T-helper 2 cell treated with Interferon-gamma antibody and Interleukin-4, amounts not matched to agents 5 μg/mL and 100 μg/mL, for 36 hours (primary cell): ENCODE measurements at regions not wholly inside any gene's neighbourhood (a gene's known extent, or its start where the extent isn't known, plus 50 kb on each side); places are given as distances from the start of the nearest gene placed in this dataset.
"Not testable (repeated sequence)": the region's sequence is repeated elsewhere in the genome, so short reads cannot be mapped to it uniquely, and the experiment has no call there.

Source experiments
- DNase-seq: peaks from one replicate; pipeline ENCODE4 v3.0.0; 2021; ENCODE audit warnings: low spot score
- H3K27ac Mint-ChIP-seq: one replicate; pipeline ENCODE4 v1.8.0; 2021; ENCODE audit warnings: mild to moderate bottlenecking, mixed read lengths
- H3K27me3 Mint-ChIP-seq: one replicate; pipeline ENCODE4 v1.8.0; 2021; ENCODE audit warnings: low read depth, mixed read lengths
- H3K36me3 Mint-ChIP-seq: one replicate; pipeline ENCODE4 v1.8.0; 2021; ENCODE audit warnings: low read depth, mixed read lengths
- H3K4me1 Mint-ChIP-seq: one replicate; pipeline ENCODE4 v1.8.0; 2021; ENCODE audit warnings: low read depth, mixed read lengths
- H3K4me3 Mint-ChIP-seq: one replicate; pipeline ENCODE4 v1.8.0; 2022; ENCODE audit warnings: mild to moderate bottlenecking, moderate library complexity, mixed read lengths
- H3K9me3 Mint-ChIP-seq: one replicate; pipeline ENCODE4 v1.8.0; 2021; ENCODE audit warnings: mixed read lengths

- Mint-ChIP-seq H3K4me1 (no peaks in the 10 kb centered on the region), H3K4me3 (no peak overlapping the region), H3K36me3 (no peaks in the 10 kb centered on the region), H3K27ac (no peak overlapping the region), H3K9me3 (no peaks in the 10 kb centered on the region), H3K27me3 (no peaks in the 10 kb centered on the region)
- DNase-seq: no peak
Observed at GRCh38 chr4:173651651-173652282, 121.7 kb upstream of the HAND2 start.

GRCh38 chr4:173647902-173648301, 117.9 kb upstream of the HAND2 start:
- Mint-ChIP-seq H3K27ac (no peak overlapping the region), H3K4me1 (no peaks in the 10 kb centered on the region), H3K4me3 (no peak overlapping the region), H3K9me3 (no peaks in the 10 kb centered on the region), H3K27me3 (no peaks in the 10 kb centered on the region), H3K36me3 (no peaks in the 10 kb centered on the region)
- DNase-seq: no peak

DNA sequence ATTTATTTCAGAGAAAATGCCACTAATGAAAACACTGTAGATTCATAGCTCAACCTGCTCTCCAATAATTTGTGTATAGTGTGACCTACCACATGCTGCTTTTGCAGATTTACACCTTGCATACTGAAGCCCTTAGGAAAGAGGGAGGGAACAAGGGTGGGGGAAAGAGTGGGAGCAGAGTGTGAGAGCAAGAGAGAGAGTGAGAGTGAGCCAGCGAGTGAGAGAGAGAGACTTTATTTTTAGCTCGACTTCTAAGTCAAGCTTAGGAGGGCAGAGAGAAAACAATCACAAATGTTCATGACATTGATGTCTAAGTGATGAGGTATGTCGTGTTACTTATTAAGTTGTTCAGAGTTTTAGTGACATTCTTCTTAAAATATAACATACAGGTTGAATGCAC, 112.5 kb upstream of the HAND2 start:
- Mint-ChIP-seq H3K27ac (no peak overlapping the region), H3K9me3 (no peaks in the 10 kb centered on the region), H3K27me3 (no peaks in the 10 kb centered on the region), H3K36me3 (no peaks in the 10 kb centered on the region), H3K4me3 (no peak overlapping the region), H3K4me1 (no peaks in the 10 kb centered on the region)
- DNase-seq: no peak

DNA sequence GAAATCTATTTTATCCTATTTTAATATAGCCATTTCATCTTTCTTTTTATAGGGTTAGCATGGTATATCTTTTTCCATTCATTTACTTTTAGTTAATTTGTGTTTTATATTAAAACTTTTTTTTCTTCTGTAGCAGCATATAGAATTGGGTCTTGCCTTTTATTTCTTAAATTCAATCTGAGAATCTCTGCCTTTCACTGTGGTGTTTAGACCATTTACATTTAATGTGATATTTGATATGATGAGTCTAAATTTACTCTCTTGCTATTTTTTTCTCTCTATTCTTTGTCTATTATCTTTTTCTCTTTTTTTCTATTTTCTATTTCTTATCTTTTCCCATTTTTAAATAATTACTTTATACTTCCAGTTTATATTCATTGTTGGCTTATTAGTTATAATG, 105.4 kb upstream of the HAND2 start:
- H3K9me3 Mint-ChIP-seq: peaks cover 15% of the 10 kb centered on the region
- no peaks in the 10 kb centered on the region for H3K4me1 Mint-ChIP-seq
- no peak overlapping the region for H3K4me3 Mint-ChIP-seq
- no peaks in the 10 kb centered on the region for H3K36me3 Mint-ChIP-seq
- no peak for DNase-seq
- no peak overlapping the region for H3K27ac Mint-ChIP-seq
- no peaks in the 10 kb centered on the region for H3K27me3 Mint-ChIP-seq

GRCh38 chr4:173626277-173626676, 96.2 kb upstream of the HAND2 start:
- Mint-ChIP-seq H3K4me1 (no peaks in the 10 kb centered on the region), H3K9me3 (peaks cover 39% of the 10 kb centered on the region), H3K27me3 (no peaks in the 10 kb centered on the region), H3K27ac (no peak overlapping the region), H3K36me3 (no peaks in the 10 kb centered on the region), H3K4me3 (no peak overlapping the region)
- no peak for DNase-seq

- not testable (repeated sequence) for H3K27me3 Mint-ChIP-seq, H3K36me3 Mint-ChIP-seq, H3K4me3 Mint-ChIP-seq, H3K27ac Mint-ChIP-seq, DNase-seq, H3K4me1 Mint-ChIP-seq
- H3K9me3 Mint-ChIP-seq: peaks cover 22% of the 10 kb centered on the region
Observed at GRCh38 chr4:173618648-173619047, 88.6 kb upstream of the HAND2 start.

DNA sequence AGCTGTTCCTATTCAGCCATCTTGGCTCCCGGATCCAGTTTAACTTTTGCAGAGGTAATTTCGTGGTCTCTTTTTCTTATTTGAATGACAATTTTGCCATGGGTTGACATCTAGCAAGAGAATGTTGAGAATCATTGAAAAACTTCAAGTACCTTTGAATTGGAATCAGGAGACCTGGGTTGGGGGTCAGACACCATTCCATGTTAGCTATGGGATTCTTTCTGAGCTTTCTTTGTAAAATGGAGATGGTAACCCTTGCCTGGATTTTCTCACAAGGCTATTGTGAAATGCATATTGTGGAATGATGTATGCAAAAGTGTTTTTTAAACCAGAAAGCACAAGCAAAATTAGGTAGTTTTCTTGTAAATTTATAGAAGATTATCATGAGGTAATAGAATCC, 79.1 kb upstream of the HAND2 start:
- H3K4me3 Mint-ChIP-seq: no peak overlapping the region
- no peak overlapping the region for H3K27ac Mint-ChIP-seq
- H3K27me3 Mint-ChIP-seq: no peaks in the 10 kb centered on the region
- no peak for DNase-seq
- H3K9me3 Mint-ChIP-seq: peaks cover 14% of the 10 kb centered on the region
- no peaks in the 10 kb centered on the region for H3K4me1 Mint-ChIP-seq
- H3K36me3 Mint-ChIP-seq: no peaks in the 10 kb centered on the region

GRCh38 chr4:173608632-173609031, 78.6 kb upstream of the HAND2 start:
- not testable (repeated sequence) for DNase-seq, H3K27ac Mint-ChIP-seq, H3K36me3 Mint-ChIP-seq, H3K27me3 Mint-ChIP-seq, H3K4me1 Mint-ChIP-seq, H3K4me3 Mint-ChIP-seq
- H3K9me3 Mint-ChIP-seq: peaks cover 14% of the 10 kb centered on the region

- H3K4me1 Mint-ChIP-seq: no peaks in the 10 kb centered on the region
- H3K4me3 Mint-ChIP-seq: no peak overlapping the region
- H3K9me3 Mint-ChIP-seq: no peaks in the 10 kb centered on the region
- H3K27ac Mint-ChIP-seq: no peak overlapping the region
- no peaks in the 10 kb centered on the region for H3K36me3 Mint-ChIP-seq
- no peaks in the 10 kb centered on the region for H3K27me3 Mint-ChIP-seq
- no peak for DNase-seq
Observed at GRCh38 chr4:173591760-173592159, 61.7 kb upstream of the HAND2 start.

DNA sequence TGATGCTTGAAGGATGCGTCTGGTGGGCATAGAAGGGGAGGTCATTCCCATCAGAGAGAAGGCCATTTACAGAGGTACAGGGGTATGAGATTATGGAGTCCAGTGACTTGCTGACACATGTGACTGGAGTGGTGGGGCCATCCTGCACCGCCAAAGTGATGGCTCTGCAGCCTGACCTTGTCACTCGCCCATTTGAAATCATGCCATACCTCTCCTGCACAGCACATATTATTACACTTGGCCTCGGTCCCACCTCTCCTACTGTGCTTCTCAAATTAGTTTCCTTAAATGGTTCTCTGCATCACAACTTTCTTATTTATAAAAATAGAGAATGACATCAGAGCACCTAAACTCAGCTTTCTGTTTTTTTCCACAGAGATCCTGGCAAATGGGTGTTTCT, 60.7 kb upstream of the HAND2 start:
- Mint-ChIP-seq H3K27ac (no peak overlapping the region), H3K4me1 (no peaks in the 10 kb centered on the region), H3K36me3 (no peaks in the 10 kb centered on the region), H3K9me3 (no peaks in the 10 kb centered on the region), H3K27me3 (no peaks in the 10 kb centered on the region), H3K4me3 (no peak overlapping the region)
- no peak for DNase-seq

- no peak for DNase-seq
- Mint-ChIP-seq H3K9me3 (no peaks in the 10 kb centered on the region), H3K27me3 (no peaks in the 10 kb centered on the region), H3K36me3 (no peaks in the 10 kb centered on the region), H3K4me3 (no peak overlapping the region), H3K4me1 (no peaks in the 10 kb centered on the region), H3K27ac (no peak overlapping the region)
Observed at GRCh38 chr4:173585876-173586572, 56.0 kb upstream of the HAND2 start.

DNA sequence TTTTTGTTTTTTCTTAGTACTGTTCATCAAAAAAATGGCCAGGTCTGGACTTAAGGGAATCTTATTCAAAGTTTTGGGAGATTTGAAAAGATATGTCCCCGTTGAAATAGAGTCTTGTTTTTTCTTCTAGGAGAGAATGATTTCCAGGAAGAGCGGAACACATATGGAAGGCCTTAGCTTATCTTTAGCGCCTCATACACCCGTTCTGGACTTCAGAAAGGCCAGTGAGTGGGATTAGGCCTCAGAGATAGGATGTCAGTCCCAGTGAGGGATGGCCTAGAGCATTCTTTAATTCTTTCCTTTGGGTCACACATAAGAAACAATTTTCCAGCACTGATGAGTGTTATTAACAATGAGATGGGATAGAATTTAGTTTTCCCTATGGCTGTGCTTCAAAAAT, 54.5 kb upstream of the HAND2 start:
- H3K9me3 Mint-ChIP-seq: no peaks in the 10 kb centered on the region
- no peaks in the 10 kb centered on the region for H3K36me3 Mint-ChIP-seq
- no peak overlapping the region for H3K4me3 Mint-ChIP-seq
- no peaks in the 10 kb centered on the region for H3K27me3 Mint-ChIP-seq
- no peak for DNase-seq
- no peaks in the 10 kb centered on the region for H3K4me1 Mint-ChIP-seq
- H3K27ac Mint-ChIP-seq: no peak overlapping the region
